Activated B cell treated with CpG ODN at 0.5 μM for 24 hours (primary cell): ENCODE measurements at regions not wholly inside any gene's neighbourhood (a gene's known extent, or its start where the extent isn't known, plus 50 kb on each side); places are given as distances from the start of the nearest gene placed in this dataset.

Experiments
- ATAC-seq: fragments of 200-7000 bp; cut with Tn5 transposase; one replicate; pipeline ENCODE4 v1.10.0; 2021; ENCODE audit warnings: low read depth, mild to moderate bottlenecking, moderate library complexity
- CTCF ChIA-PET: fragments of 350-600 bp; sonication (Branson Sonifier 250); formaldehyde crosslinking; loops from one replicate; lab custom pipeline; 2021; ENCODE audit warnings: antibody characterized with exemption; lab: Charles Lee
- POLR2A ChIA-PET: fragments of 350-600 bp; sonication (Branson Sonifier 250); formaldehyde crosslinking; loops from one replicate; lab custom pipeline; 2021; ENCODE audit warnings: antibody characterized with exemption; lab: Charles Lee
- DNase-seq: peaks from one replicate; pipeline ENCODE4 v3.0.0; 2022
- H3K27ac Mint-ChIP-seq: one replicate; pipeline ENCODE4 v1.8.0; 2020; ENCODE audit warnings: mixed read lengths
- H3K27me3 Mint-ChIP-seq: one replicate; pipeline ENCODE4 v1.8.0; 2021; ENCODE audit warnings: mixed read lengths
- H3K36me3 Mint-ChIP-seq: one replicate; pipeline ENCODE4 v1.8.0; 2021; ENCODE audit warnings: low read depth, mixed read lengths
- H3K4me1 Mint-ChIP-seq: one replicate; pipeline ENCODE4 v1.8.0; 2021; ENCODE audit warnings: mixed read lengths
- H3K4me3 Mint-ChIP-seq: one replicate; pipeline ENCODE4 v1.8.0; 2020; ENCODE audit warnings: mild to moderate bottlenecking, mixed read lengths
- H3K9me3 Mint-ChIP-seq: one replicate; pipeline ENCODE4 v1.8.0; 2020; ENCODE audit warnings: mixed read lengths
- CTCF ChIP-seq: fragments of 200-600 bp; IDR thresholded peaks from one replicate; pipeline ENCODE4 v1.8.0; 2022; ENCODE audit warnings: antibody characterized with exemption, mild to moderate bottlenecking
- intact Hi-C: fragments of 100-400 bp; cut with micrococcal nuclease; formaldehyde crosslinking; loops from one replicate; pipeline ENCODE4 v1.15.1; 2024

GRCh38 chr4:24010573-24010972 lies 120.7 kb upstream of the PPARGC1A start:
- ATAC-seq, result no peak
- DNase-seq, result no peak
- Mint-ChIP-seq H3K27me3 (no peaks in the 10 kb centered on the region), H3K36me3 (no peaks in the 10 kb centered on the region), H3K4me1 (no peaks in the 10 kb centered on the region), H3K27ac (no peak overlapping the region), H3K4me3 (no peak overlapping the region), H3K9me3 (peaks cover 5% of the 10 kb centered on the region)
- intact Hi-C loops, result no loop called here
- ChIA-PET POLR2A (no interaction called here), CTCF (no interaction called here)
- no peak for TF ChIP-seq CTCF

- POLR2A ChIA-PET, result no interaction called here
Measured at GRCh38 chr4:24007860-24008261, 118.0 kb upstream of the PPARGC1A start.

GRCh38 chr4:24006269-24006668 lies 116.4 kb upstream of the PPARGC1A start:
- no peak for DNase-seq
- no peak for TF ChIP-seq CTCF
- no peaks in the 10 kb centered on the region for H3K27me3 Mint-ChIP-seq
- H3K9me3 Mint-ChIP-seq, result no peaks in the 10 kb centered on the region
- intact Hi-C loops, result no loop called here
- ATAC-seq, result no peak
- ChIA-PET CTCF (no interaction called here), POLR2A (no interaction called here)
- H3K4me3 Mint-ChIP-seq, result no peak overlapping the region
- H3K4me1 Mint-ChIP-seq, result no peaks in the 10 kb centered on the region
- no peak overlapping the region for H3K27ac Mint-ChIP-seq
- H3K36me3 Mint-ChIP-seq, result no peaks in the 10 kb centered on the region

More at GRCh38 chr4:24007860-24008261, 118.0 kb upstream of the PPARGC1A start:
- H3K4me3 Mint-ChIP-seq, result no peak overlapping the region
- TF ChIP-seq CTCF, result no peak
- intact Hi-C loops, result no loop called here
- no peaks in the 10 kb centered on the region for H3K9me3 Mint-ChIP-seq
- CTCF ChIA-PET, result no interaction called here
- H3K27me3 Mint-ChIP-seq, result no peaks in the 10 kb centered on the region
- no peak for DNase-seq
- H3K4me1 Mint-ChIP-seq, result no peaks in the 10 kb centered on the region
- no peaks in the 10 kb centered on the region for H3K36me3 Mint-ChIP-seq
- no peak for ATAC-seq
- no peak overlapping the region for H3K27ac Mint-ChIP-seq

- no peak overlapping the region for H3K27ac Mint-ChIP-seq
- H3K36me3 Mint-ChIP-seq, result no peaks in the 10 kb centered on the region
- no peak overlapping the region for H3K4me3 Mint-ChIP-seq
- no peaks in the 10 kb centered on the region for H3K4me1 Mint-ChIP-seq
- no peaks in the 10 kb centered on the region for H3K9me3 Mint-ChIP-seq
- POLR2A ChIA-PET, result no interaction called here
- ATAC-seq (no peak), DNase-seq (no peak)
- intact Hi-C loops, result no loop called here
- CTCF ChIA-PET, result no interaction called here
- no peaks in the 10 kb centered on the region for H3K27me3 Mint-ChIP-seq
- TF ChIP-seq CTCF, result no peak
Measured at GRCh38 chr4:24003926-24004325, 114.1 kb upstream of the PPARGC1A start.

- no peak overlapping the region for H3K27ac Mint-ChIP-seq
- H3K36me3 Mint-ChIP-seq, result no peaks in the 10 kb centered on the region
- TF ChIP-seq CTCF, result no peak
- H3K27me3 Mint-ChIP-seq, result no peaks in the 10 kb centered on the region
- ATAC-seq (no peak), DNase-seq (no peak)
- POLR2A ChIA-PET, result no interaction called here
- CTCF ChIA-PET, result no interaction called here
- H3K9me3 Mint-ChIP-seq, result no peaks in the 10 kb centered on the region
- H3K4me3 Mint-ChIP-seq, result no peak overlapping the region
- intact Hi-C loops, result no loop called here
- no peaks in the 10 kb centered on the region for H3K4me1 Mint-ChIP-seq
Measured at GRCh38 chr4:24003496-24003895, 113.6 kb upstream of the PPARGC1A start.
